ENCODE measurements at regions not wholly inside any gene's neighbourhood (a gene's known extent, or its start where the extent isn't known, plus 50 kb on each side); places are given as distances from the start of the nearest gene placed in this dataset.

GRCh38 chr4:3389233-3390215, 52.2 kb upstream of the HGFAC start:
- Histone ChIP-seq H4K5ac (ENCODE audit: low read length) (no peak overlapping the region), H3K36me3 (ENCODE audit: control insufficient read depth, insufficient read depth, low read length) (no peaks in the 10 kb centered on the region), H3K4me3 (ENCODE audit: low read length) (no peak overlapping the region), H3K79me1 (ENCODE audit: low read length) (no peaks in the 10 kb centered on the region), H3K27ac (ENCODE audit: low read depth, low read length) (no peak overlapping the region), H2AK5ac (ENCODE audit: low read length) (no peak overlapping the region), H2BK120ac (ENCODE audit: low read depth, low read length) (no peak overlapping the region), H3K56ac (ENCODE audit: low read length) (no peak overlapping the region), H3K79me2 (ENCODE audit: control insufficient read depth, insufficient read depth, low read length) (no peaks in the 10 kb centered on the region), H3K4me1 (ENCODE audit: control insufficient read depth, low read depth, low read length) (peaks cover 9% of the 10 kb centered on the region), H2BK15ac (replicated peaks; ENCODE audit: low read depth) (no peak overlapping the region), H4K8ac (ENCODE audit: low read depth, low read length) (no peak overlapping the region), H3K18ac (ENCODE audit: low read length) (no peak overlapping the region), H2BK5ac (ENCODE audit: low read length) (no peak overlapping the region), H3K27me3 (ENCODE audit: insufficient read depth, low read length, poor library complexity) (no peaks in the 10 kb centered on the region), H3K9ac (ENCODE audit: low read length) (no peak overlapping the region), H3K4ac (ENCODE audit: low read depth, low read length) (no peak overlapping the region), H3K23ac (ENCODE audit: low read length) (peak overlapping the region; percentile 53), H3K4me2 (ENCODE audit: low read length) (no peak overlapping the region)
- no CpG with 5 or more reads among the region's 32 CpGs for WGBS (ENCODE audit: extremely low coverage, insufficient coverage, low lambda C conversion rate)
- DNase-seq: no peak

DNA sequence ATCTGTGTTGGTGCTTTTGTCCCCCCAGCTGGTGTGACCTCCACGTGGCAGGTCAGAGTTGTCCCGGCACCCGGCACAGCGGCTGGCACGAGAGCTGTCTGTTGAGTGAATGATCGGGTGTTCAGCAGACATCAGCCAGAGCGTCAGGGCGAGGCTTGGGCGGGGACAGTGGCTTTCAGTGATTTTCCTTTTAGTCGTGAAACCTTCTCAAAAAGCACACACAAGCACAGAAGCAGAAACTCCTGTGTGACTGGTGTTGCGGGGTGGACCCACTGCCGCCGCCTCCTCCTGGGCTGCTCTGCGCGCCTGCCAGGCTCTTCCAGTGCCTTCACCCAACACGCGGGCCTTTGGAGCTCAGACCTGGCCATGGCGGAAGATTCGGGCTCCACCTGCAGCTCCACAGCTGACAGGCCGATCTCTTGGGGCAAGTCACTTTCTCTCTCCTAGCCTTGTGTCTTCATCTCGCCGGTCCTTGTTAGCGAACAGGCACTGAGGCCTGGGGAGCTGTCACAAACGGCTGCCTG, 51.4 kb upstream of the HGFAC start:
- no peak overlapping the region for H4K5ac ChIP-seq (ENCODE audit: low read length)
- H3K23ac ChIP-seq (ENCODE audit: low read length): no peak overlapping the region
- H2AK5ac ChIP-seq (ENCODE audit: low read length): no peak overlapping the region
- H2BK120ac ChIP-seq (ENCODE audit: low read depth, low read length): no peak overlapping the region
- no peaks in the 10 kb centered on the region for H3K36me3 ChIP-seq (ENCODE audit: control insufficient read depth, insufficient read depth, low read length)
- H3K4me2 ChIP-seq (ENCODE audit: low read length): no peak overlapping the region
- H3K56ac ChIP-seq (ENCODE audit: low read length): no peak overlapping the region
- no peaks in the 10 kb centered on the region for H3K27me3 ChIP-seq (ENCODE audit: insufficient read depth, low read length, poor library complexity)
- no peak overlapping the region for H3K4ac ChIP-seq (ENCODE audit: low read depth, low read length)
- H3K4me1 ChIP-seq (ENCODE audit: control insufficient read depth, low read depth, low read length): peaks cover 9% of the 10 kb centered on the region
- no peak overlapping the region for H3K9ac ChIP-seq (ENCODE audit: low read length)
- no peak overlapping the region for H4K8ac ChIP-seq (ENCODE audit: low read depth, low read length)
- H3K4me3 ChIP-seq (ENCODE audit: low read length): no peak overlapping the region
- H3K79me2 ChIP-seq (ENCODE audit: control insufficient read depth, insufficient read depth, low read length): no peaks in the 10 kb centered on the region
- H3K27ac ChIP-seq (ENCODE audit: low read depth, low read length): no peak overlapping the region
- no peak overlapping the region for H2BK15ac ChIP-seq (replicated peaks; ENCODE audit: low read depth)
- WGBS (ENCODE audit: extremely low coverage, insufficient coverage, low lambda C conversion rate): no CpG with 5 or more reads among the region's 24 CpGs
- H3K18ac ChIP-seq (ENCODE audit: low read length): no peak overlapping the region
- no peak overlapping the region for H2BK5ac ChIP-seq (ENCODE audit: low read length)
- no peaks in the 10 kb centered on the region for H3K79me1 ChIP-seq (ENCODE audit: low read length)
- peak; percentile 66 for DNase-seq

- Histone ChIP-seq H3K27me3 (ENCODE audit: insufficient read depth, low read length, poor library complexity) (no peaks in the 10 kb centered on the region), H2BK5ac (ENCODE audit: low read length) (no peak overlapping the region), H3K27ac (ENCODE audit: low read depth, low read length) (no peak overlapping the region), H3K18ac (ENCODE audit: low read length) (no peak overlapping the region), H3K56ac (ENCODE audit: low read length) (no peak overlapping the region), H3K4me2 (ENCODE audit: low read length) (no peak overlapping the region), H3K4me3 (ENCODE audit: low read length) (no peak overlapping the region), H4K5ac (ENCODE audit: low read length) (no peak overlapping the region), H3K36me3 (ENCODE audit: control insufficient read depth, insufficient read depth, low read length) (no peaks in the 10 kb centered on the region), H3K79me1 (ENCODE audit: low read length) (no peaks in the 10 kb centered on the region), H2BK120ac (ENCODE audit: low read depth, low read length) (no peak overlapping the region), H4K8ac (ENCODE audit: low read depth, low read length) (no peak overlapping the region), H3K79me2 (ENCODE audit: control insufficient read depth, insufficient read depth, low read length) (no peaks in the 10 kb centered on the region), H2AK5ac (ENCODE audit: low read length) (no peak overlapping the region), H3K23ac (ENCODE audit: low read length) (no peak overlapping the region), H3K4me1 (ENCODE audit: control insufficient read depth, low read depth, low read length) (peaks cover 9% of the 10 kb centered on the region), H3K4ac (ENCODE audit: low read depth, low read length) (no peak overlapping the region), H2BK15ac (replicated peaks; ENCODE audit: low read depth) (no peak overlapping the region), H3K9ac (ENCODE audit: low read length) (no peak overlapping the region)
- no peak for DNase-seq
- WGBS (ENCODE audit: extremely low coverage, insufficient coverage, low lambda C conversion rate): no CpG with 5 or more reads among the region's 9 CpGs
Observed at GRCh38 chr4:3391422-3391821, 50.3 kb upstream of the HGFAC start.
